ENCODE measurements at regions not wholly inside any gene's neighbourhood (a gene's known extent, or its start where the extent isn't known, plus 50 kb on each side); places are given as distances from the start of the nearest gene placed in this dataset.
"Not testable (repeated sequence)": the region's sequence is repeated elsewhere in the genome, so short reads cannot be mapped to it uniquely, and the experiment has no call there.

- no peak for DNase-seq (ENCODE audit: low spot score)
These were observed 245.8 kb downstream of the SOX9 start for GRCh38 chr17:72366626-72367025.

GRCh38 chr17:72368191-72368590, 247.4 kb downstream of the SOX9 start:
- no peak for DNase-seq (ENCODE audit: low spot score)

- DNase-seq (ENCODE audit: low spot score): no peak
These were observed 248.5 kb downstream of the SOX9 start for GRCh38 chr17:72369366-72369765.

GRCh38 chr17:72370819-72371218, 250.0 kb downstream of the SOX9 start:
- DNase-seq (ENCODE audit: low spot score): no peak

GRCh38 chr17:72372185-72372584, 251.4 kb downstream of the SOX9 start:
- no peak for DNase-seq (ENCODE audit: low spot score)

GRCh38 chr17:72373910-72374741, 253.3 kb downstream of the SOX9 start:
- DNase-seq (ENCODE audit: low spot score): no peak

GRCh38 chr17:72376526-72377345, 255.9 kb downstream of the SOX9 start:
- DNase-seq (ENCODE audit: low spot score): no peak

- no peak for DNase-seq (ENCODE audit: low spot score)
These were observed 257.9 kb downstream of the SOX9 start for GRCh38 chr17:72378414-72379390.

GRCh38 chr17:72379516-72379915, 258.7 kb downstream of the SOX9 start:
- no peak for DNase-seq (ENCODE audit: low spot score)

- DNase-seq (ENCODE audit: low spot score): no peak
These were observed 259.3 kb downstream of the SOX9 start for GRCh38 chr17:72380120-72380519.

GRCh38 chr17:72380737-72381136, 259.9 kb downstream of the SOX9 start:
- DNase-seq (ENCODE audit: low spot score): no peak

- DNase-seq (ENCODE audit: low spot score): no peak
These were observed 261.0 kb downstream of the SOX9 start for GRCh38 chr17:72381597-72382397.

- DNase-seq (ENCODE audit: low spot score): no peak
These were observed 262.3 kb downstream of the SOX9 start for GRCh38 chr17:72382971-72383722.

GRCh38 chr17:72385475-72385874, 264.7 kb downstream of the SOX9 start:
- DNase-seq (ENCODE audit: low spot score): no peak

GRCh38 chr17:72386173-72386572, 265.4 kb downstream of the SOX9 start:
- DNase-seq (ENCODE audit: low spot score): not testable (repeated sequence)

GRCh38 chr17:72386619-72387237, 265.9 kb downstream of the SOX9 start:
- no peak for DNase-seq (ENCODE audit: low spot score)

- DNase-seq (ENCODE audit: low spot score): no peak
These were observed 266.7 kb downstream of the SOX9 start for GRCh38 chr17:72387487-72387886.

- no peak for DNase-seq (ENCODE audit: low spot score)
These were observed 267.1 kb downstream of the SOX9 start for GRCh38 chr17:72387969-72388368.

GRCh38 chr17:72388765-72389473, 268.1 kb downstream of the SOX9 start:
- DNase-seq (ENCODE audit: low spot score): no peak
